NB4 (cell line): ENCODE measurements at regions not wholly inside any gene's neighbourhood (a gene's known extent, or its start where the extent isn't known, plus 50 kb on each side); places are given as distances from the start of the nearest gene placed in this dataset.

Experiments
- DNase-seq: peaks from one replicate; pipeline ENCODE4 v3.0.0; 2010; ENCODE audit warnings: low read depth
- H3K4me3 ChIP-seq: one replicate; pipeline ENCODE4 v1.5.1; 2011; ENCODE audit warnings: mild to moderate bottlenecking, low read depth, low read length, moderate library complexity
- MYC ChIP-seq: IDR thresholded peaks from 2 replicates; pipeline ENCODE4 v1.6.1; 2011; ENCODE audit warnings: low read depth, low read length
- POLR2A ChIP-seq: IDR thresholded peaks from 2 replicates; pipeline ENCODE4 v1.6.1; 2011; ENCODE audit warnings: mild to moderate bottlenecking; ENCODE audit not compliant: insufficient read length; ENCODE audit errors: extremely low read depth
- TF ChIP-seq, protein P1 (sequence below): IDR thresholded peaks from 2 replicates; pipeline ENCODE4 v1.6.1; 2011; ENCODE audit warnings: low read depth, low read length
- TF ChIP-seq, protein P2 (sequence below): IDR thresholded peaks from one replicate; pipeline ENCODE4 v1.5.1; 2012; ENCODE audit warnings: low read depth, low read length

DNA sequence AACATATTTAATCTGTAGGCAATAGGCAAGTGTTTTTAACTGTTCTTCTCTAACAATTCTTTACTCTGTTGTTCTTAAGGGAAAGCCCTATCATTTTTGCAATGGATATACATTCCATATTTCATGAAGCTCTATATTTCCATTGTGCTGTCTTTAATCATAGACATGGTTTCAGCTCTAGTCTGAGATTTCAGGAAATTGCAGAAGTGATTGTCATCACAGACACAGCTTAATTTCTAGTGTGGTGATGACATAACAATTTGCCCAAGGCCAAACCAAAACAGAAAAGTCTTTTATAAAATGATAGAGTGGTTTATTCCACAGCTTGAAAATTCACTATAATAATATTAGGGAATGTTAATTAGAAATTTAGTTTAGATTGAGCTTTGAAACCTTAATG lies 494.1 kb upstream of the SEMA3A start:
- no peak overlapping the region for H3K4me3 ChIP-seq
- TF ChIP-seq MYC (no peak), POLR2A (no peak)
- TF ChIP-seq, protein P1, sequence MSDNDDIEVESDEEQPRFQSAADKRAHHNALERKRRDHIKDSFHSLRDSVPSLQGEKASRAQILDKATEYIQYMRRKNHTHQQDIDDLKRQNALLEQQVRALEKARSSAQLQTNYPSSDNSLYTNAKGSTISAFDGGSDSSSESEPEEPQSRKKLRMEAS = no peak
- TF ChIP-seq, protein P2, sequence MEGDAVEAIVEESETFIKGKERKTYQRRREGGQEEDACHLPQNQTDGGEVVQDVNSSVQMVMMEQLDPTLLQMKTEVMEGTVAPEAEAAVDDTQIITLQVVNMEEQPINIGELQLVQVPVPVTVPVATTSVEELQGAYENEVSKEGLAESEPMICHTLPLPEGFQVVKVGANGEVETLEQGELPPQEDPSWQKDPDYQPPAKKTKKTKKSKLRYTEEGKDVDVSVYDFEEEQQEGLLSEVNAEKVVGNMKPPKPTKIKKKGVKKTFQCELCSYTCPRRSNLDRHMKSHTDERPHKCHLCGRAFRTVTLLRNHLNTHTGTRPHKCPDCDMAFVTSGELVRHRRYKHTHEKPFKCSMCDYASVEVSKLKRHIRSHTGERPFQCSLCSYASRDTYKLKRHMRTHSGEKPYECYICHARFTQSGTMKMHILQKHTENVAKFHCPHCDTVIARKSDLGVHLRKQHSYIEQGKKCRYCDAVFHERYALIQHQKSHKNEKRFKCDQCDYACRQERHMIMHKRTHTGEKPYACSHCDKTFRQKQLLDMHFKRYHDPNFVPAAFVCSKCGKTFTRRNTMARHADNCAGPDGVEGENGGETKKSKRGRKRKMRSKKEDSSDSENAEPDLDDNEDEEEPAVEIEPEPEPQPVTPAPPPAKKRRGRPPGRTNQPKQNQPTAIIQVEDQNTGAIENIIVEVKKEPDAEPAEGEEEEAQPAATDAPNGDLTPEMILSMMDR = no peak
- no peak for DNase-seq

DNA sequence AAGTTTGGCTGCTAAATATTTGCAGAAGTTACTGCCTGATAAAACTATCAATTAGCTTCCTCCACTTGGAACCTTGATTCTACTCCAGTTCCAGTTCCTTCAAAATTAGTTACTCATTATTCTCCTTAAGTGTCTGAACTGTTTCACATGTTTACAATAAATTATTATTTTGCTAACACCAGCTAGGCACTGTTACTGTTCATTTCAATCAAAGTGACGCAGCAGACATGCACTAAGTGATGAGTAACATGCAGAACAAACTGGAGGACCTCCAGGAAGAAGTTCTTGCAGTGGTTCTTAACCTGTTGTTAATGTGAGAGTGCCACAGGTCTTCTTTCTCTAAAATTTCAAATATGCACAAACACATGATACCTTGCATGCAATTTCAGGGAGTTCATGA lies 491.8 kb upstream of the SEMA3A start:
- H3K4me3 ChIP-seq = no peak overlapping the region
- no peak for DNase-seq
- TF ChIP-seq, protein P1 = no peak
- TF ChIP-seq, protein P2 = no peak
- TF ChIP-seq MYC (no peak), POLR2A (no peak)

GRCh38 chr7:84684836-84685480 lies 490.4 kb upstream of the SEMA3A start:
- no peak for DNase-seq
- TF ChIP-seq MYC = no peak
- no peak for TF ChIP-seq POLR2A
- TF ChIP-seq, protein P1 = no peak
- TF ChIP-seq, protein P2 = no peak
- no peak overlapping the region for H3K4me3 ChIP-seq

GRCh38 chr7:84682543-84682942 lies 488.0 kb upstream of the SEMA3A start:
- TF ChIP-seq, protein P1 = no peak
- TF ChIP-seq, protein P2 = no peak
- TF ChIP-seq MYC (no peak), POLR2A (no peak)
- no peak for DNase-seq
- no peak overlapping the region for H3K4me3 ChIP-seq

DNA sequence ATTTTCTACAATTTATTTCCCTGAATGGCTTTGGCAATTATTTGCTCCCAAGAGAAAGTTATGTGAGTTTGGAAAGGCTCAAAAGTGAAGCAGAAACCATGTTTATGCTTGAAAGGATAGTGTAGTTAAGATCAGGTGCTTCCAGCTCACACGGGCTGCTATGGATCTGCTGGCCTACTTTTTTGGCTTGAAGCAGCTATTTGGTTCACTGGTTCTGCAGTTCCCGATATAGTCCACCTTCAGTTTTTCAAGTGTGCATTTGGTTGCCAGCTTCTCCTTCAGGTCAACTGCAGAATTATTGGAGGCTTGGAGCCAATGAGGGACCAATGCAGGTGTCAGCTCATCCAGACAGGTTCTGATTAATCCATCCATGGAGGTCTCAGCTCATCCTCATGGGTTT lies 484.3 kb upstream of the SEMA3A start:
- DNase-seq = no peak
- H3K4me3 ChIP-seq = no peak overlapping the region
- TF ChIP-seq POLR2A (no peak), MYC (no peak)
- TF ChIP-seq, protein P2 = no peak
- TF ChIP-seq, protein P1 = no peak
